Stimulated activated memory B cell treated with anti-CD40 and anti-IgM and Interleukin-4, amounts not matched to agents 10 μg/mL and 1 μg/mL and 100 μg/mL, for 72 hours (primary cell): ENCODE measurements at regions not wholly inside any gene's neighbourhood (a gene's known extent, or its start where the extent isn't known, plus 50 kb on each side); places are given as distances from the start of the nearest gene placed in this dataset.
"Not testable (repeated sequence)": the region's sequence is repeated elsewhere in the genome, so short reads cannot be mapped to it uniquely, and the experiment has no call there.

Source experiments
- ATAC-seq: fragments of 150-1000 bp; cut with Tn5 transposase; 2 replicates; pipeline ENCODE4 v1.10.0; 2021
- H3K27ac Mint-ChIP-seq: one replicate; pipeline ENCODE4 v1.8.0; 2022; ENCODE audit warnings: mild to moderate bottlenecking, mixed read lengths
- H3K27me3 Mint-ChIP-seq: one replicate; pipeline ENCODE4 v1.8.0; 2022; ENCODE audit warnings: mixed read lengths
- H3K36me3 Mint-ChIP-seq: one replicate; pipeline ENCODE4 v1.8.0; 2022; ENCODE audit warnings: mixed read lengths
- H3K4me1 Mint-ChIP-seq: one replicate; pipeline ENCODE4 v1.8.0; 2022; ENCODE audit warnings: mixed read lengths
- H3K4me3 Mint-ChIP-seq: one replicate; pipeline ENCODE4 v1.8.0; 2022; ENCODE audit warnings: mild to moderate bottlenecking, moderate library complexity, mixed read lengths
- H3K9me3 Mint-ChIP-seq: one replicate; pipeline ENCODE4 v1.8.0; 2022; ENCODE audit warnings: mixed read lengths

- no peaks in the 10 kb centered on the region for H3K27me3 Mint-ChIP-seq
- no peak overlapping the region for H3K4me3 Mint-ChIP-seq
- no peak for ATAC-seq
- H3K36me3 Mint-ChIP-seq, result no peaks in the 10 kb centered on the region
- H3K27ac Mint-ChIP-seq, result no peak overlapping the region
- no peaks in the 10 kb centered on the region for H3K4me1 Mint-ChIP-seq
- H3K9me3 Mint-ChIP-seq, result no peaks in the 10 kb centered on the region
Measured at GRCh38 chr6:74491844-74492374, 713.9 kb downstream of the COL12A1 start.

GRCh38 chr6:74488726-74489125, 717.1 kb downstream of the COL12A1 start:
- H3K9me3 Mint-ChIP-seq, H3K4me1 Mint-ChIP-seq, ATAC-seq, H3K4me3 Mint-ChIP-seq, H3K27me3 Mint-ChIP-seq, H3K36me3 Mint-ChIP-seq, H3K27ac Mint-ChIP-seq: not testable (repeated sequence)

GRCh38 chr6:74482180-74482579, 723.7 kb downstream of the COL12A1 start:
- Mint-ChIP-seq H3K36me3 (no peaks in the 10 kb centered on the region), H3K9me3 (peaks cover 4% of the 10 kb centered on the region), H3K4me1 (no peaks in the 10 kb centered on the region), H3K27me3 (no peaks in the 10 kb centered on the region), H3K27ac (no peak overlapping the region), H3K4me3 (no peak overlapping the region)
- no peak for ATAC-seq

GRCh38 chr6:74480561-74480960, 725.3 kb downstream of the COL12A1 start:
- peaks cover 2% of the 10 kb centered on the region for H3K9me3 Mint-ChIP-seq
- no peaks in the 10 kb centered on the region for H3K36me3 Mint-ChIP-seq
- ATAC-seq, result no peak
- H3K27me3 Mint-ChIP-seq, result no peaks in the 10 kb centered on the region
- H3K27ac Mint-ChIP-seq, result no peak overlapping the region
- no peaks in the 10 kb centered on the region for H3K4me1 Mint-ChIP-seq
- H3K4me3 Mint-ChIP-seq, result no peak overlapping the region

GRCh38 chr6:74479960-74480359, 725.9 kb downstream of the COL12A1 start:
- peaks cover 2% of the 10 kb centered on the region for H3K9me3 Mint-ChIP-seq
- ATAC-seq, result no peak

GRCh38 chr6:74479420-74479819, 726.4 kb downstream of the COL12A1 start:
- H3K27ac Mint-ChIP-seq, result no peak overlapping the region
- no peak for ATAC-seq
- H3K27me3 Mint-ChIP-seq, result no peaks in the 10 kb centered on the region
- no peaks in the 10 kb centered on the region for H3K36me3 Mint-ChIP-seq
- no peak overlapping the region for H3K4me3 Mint-ChIP-seq
- peaks cover 2% of the 10 kb centered on the region for H3K9me3 Mint-ChIP-seq
- no peaks in the 10 kb centered on the region for H3K4me1 Mint-ChIP-seq

More at GRCh38 chr6:74479960-74480359, 725.9 kb downstream of the COL12A1 start:
- Mint-ChIP-seq H3K4me1 (no peaks in the 10 kb centered on the region), H3K27me3 (no peaks in the 10 kb centered on the region), H3K36me3 (no peaks in the 10 kb centered on the region), H3K27ac (no peak overlapping the region), H3K4me3 (no peak overlapping the region)

GRCh38 chr6:74474046-74474445, 731.8 kb downstream of the COL12A1 start:
- H3K27ac Mint-ChIP-seq, H3K4me3 Mint-ChIP-seq, H3K27me3 Mint-ChIP-seq, H3K36me3 Mint-ChIP-seq, H3K9me3 Mint-ChIP-seq, ATAC-seq, H3K4me1 Mint-ChIP-seq: not testable (repeated sequence)

GRCh38 chr6:74468552-74468951, 737.3 kb downstream of the COL12A1 start:
- not testable (repeated sequence) for ATAC-seq, H3K4me1 Mint-ChIP-seq, H3K4me3 Mint-ChIP-seq, H3K9me3 Mint-ChIP-seq, H3K27me3 Mint-ChIP-seq, H3K27ac Mint-ChIP-seq, H3K36me3 Mint-ChIP-seq

- Mint-ChIP-seq H3K4me3 (no peak overlapping the region), H3K36me3 (no peaks in the 10 kb centered on the region), H3K27ac (no peak overlapping the region), H3K4me1 (no peaks in the 10 kb centered on the region), H3K9me3 (peaks cover 6% of the 10 kb centered on the region), H3K27me3 (no peaks in the 10 kb centered on the region)
- no peak for ATAC-seq
Measured at GRCh38 chr6:74467533-74468215, 738.2 kb downstream of the COL12A1 start.

GRCh38 chr6:74466572-74466971, 739.3 kb downstream of the COL12A1 start:
- no peaks in the 10 kb centered on the region for H3K4me1 Mint-ChIP-seq
- no peaks in the 10 kb centered on the region for H3K36me3 Mint-ChIP-seq
- ATAC-seq, result no peak
- peaks cover 11% of the 10 kb centered on the region for H3K9me3 Mint-ChIP-seq
- no peak overlapping the region for H3K27ac Mint-ChIP-seq
- no peaks in the 10 kb centered on the region for H3K27me3 Mint-ChIP-seq
- H3K4me3 Mint-ChIP-seq, result no peak overlapping the region

GRCh38 chr6:74459260-74459659, 746.6 kb downstream of the COL12A1 start:
- no peak for ATAC-seq
- Mint-ChIP-seq H3K27me3 (no peaks in the 10 kb centered on the region), H3K4me1 (no peaks in the 10 kb centered on the region), H3K4me3 (no peak overlapping the region), H3K9me3 (peaks cover 6% of the 10 kb centered on the region), H3K36me3 (no peaks in the 10 kb centered on the region), H3K27ac (no peak overlapping the region)

GRCh38 chr6:74458536-74458935, 747.3 kb downstream of the COL12A1 start:
- no peak overlapping the region for H3K27ac Mint-ChIP-seq
- peaks cover 6% of the 10 kb centered on the region for H3K9me3 Mint-ChIP-seq
- H3K4me1 Mint-ChIP-seq, result no peaks in the 10 kb centered on the region
- no peak for ATAC-seq
- no peaks in the 10 kb centered on the region for H3K36me3 Mint-ChIP-seq
- no peak overlapping the region for H3K4me3 Mint-ChIP-seq
- no peaks in the 10 kb centered on the region for H3K27me3 Mint-ChIP-seq

- no peaks in the 10 kb centered on the region for H3K27me3 Mint-ChIP-seq
- H3K4me1 Mint-ChIP-seq, result no peaks in the 10 kb centered on the region
- H3K9me3 Mint-ChIP-seq, result no peaks in the 10 kb centered on the region
- no peaks in the 10 kb centered on the region for H3K36me3 Mint-ChIP-seq
- H3K27ac Mint-ChIP-seq, result no peak overlapping the region
- no peak for ATAC-seq
- H3K4me3 Mint-ChIP-seq, result no peak overlapping the region
Measured at GRCh38 chr6:74455786-74456185, 750.1 kb downstream of the COL12A1 start.

- Mint-ChIP-seq H3K4me3 (no peak overlapping the region), H3K4me1 (no peaks in the 10 kb centered on the region), H3K9me3 (no peaks in the 10 kb centered on the region), H3K36me3 (no peaks in the 10 kb centered on the region), H3K27ac (no peak overlapping the region), H3K27me3 (no peaks in the 10 kb centered on the region)
- ATAC-seq, result no peak
Measured at GRCh38 chr6:74451953-74452352, 753.9 kb downstream of the COL12A1 start.

- H3K36me3 Mint-ChIP-seq, result no peaks in the 10 kb centered on the region
- no peaks in the 10 kb centered on the region for H3K27me3 Mint-ChIP-seq
- ATAC-seq, result no peak
- no peak overlapping the region for H3K27ac Mint-ChIP-seq
- H3K4me3 Mint-ChIP-seq, result no peak overlapping the region
- H3K9me3 Mint-ChIP-seq, result no peaks in the 10 kb centered on the region
- no peaks in the 10 kb centered on the region for H3K4me1 Mint-ChIP-seq
Measured at GRCh38 chr6:74448850-74449249, 752.8 kb downstream of the CD109 start.

GRCh38 chr6:74447013-74447412, 751.0 kb downstream of the CD109 start:
- Mint-ChIP-seq H3K27ac (no peak overlapping the region), H3K27me3 (no peaks in the 10 kb centered on the region), H3K36me3 (no peaks in the 10 kb centered on the region), H3K4me1 (no peaks in the 10 kb centered on the region), H3K4me3 (no peak overlapping the region), H3K9me3 (no peaks in the 10 kb centered on the region)
- no peak for ATAC-seq
